Peyer's patch (tissue), 4 donors: ENCODE measurements at regions not wholly inside any gene's neighbourhood (a gene's known extent, or its start where the extent isn't known, plus 50 kb on each side); places are given as distances from the start of the nearest gene placed in this dataset.

Experiments used
- CTCF ChIP-seq, 6 experiments: fragments of 450-650 bp in 4 of 6; fragments of 200-600 bp in 2 of 6; sonication (generic) in 1 of 6; IDR thresholded peaks; one replicate each; pipeline ENCODE4 v1.5.1; 2017 to 2019; ENCODE audit warnings: antibody characterized with exemption in 6 of 6, mild to moderate bottlenecking in 3 of 6, moderate library complexity in 1 of 6
- POLR2A ChIP-seq, 2 donors: fragments of 450-650 bp; IDR thresholded peaks; one replicate each; pipeline ENCODE4 v1.5.1; 2017; ENCODE audit warnings: antibody characterized with exemption in 2 of 2, mild to moderate bottlenecking in 2 of 2, moderate library complexity in 2 of 2

GRCh38 chr7:155984609-155985405, 172.5 kb upstream of the SHH start:
- TF ChIP-seq CTCF (IDR thresholded peaks at IDR 0.05), result no peak
- no peak for TF ChIP-seq POLR2A (IDR thresholded peaks at IDR 0.05)
